Astrocyte of the cerebellum (primary cell): ENCODE measurements at regions not wholly inside any gene's neighbourhood (a gene's known extent, or its start where the extent isn't known, plus 50 kb on each side); places are given as distances from the start of the nearest gene placed in this dataset.

ENCODE experiments used
- DNase-seq: peaks from one replicate; pipeline ENCODE4 v3.0.0-alpha.2; 2011; ENCODE audit warnings: low read depth
- H3K4me3 ChIP-seq: 2 replicates; pipeline ENCODE4 v1.5.1; 2011; ENCODE audit warnings: mild to moderate bottlenecking, low read depth, low read length, moderate library complexity
- in situ Hi-C: cut with HindIII; loops from 2 replicates; pipeline ENCODE4 v1.10.0; 2017; ENCODE audit warnings: low sequenced_read_pairs
- TF ChIP-seq, protein P1 (sequence below): IDR thresholded peaks from 2 replicates; pipeline ENCODE4 v1.5.1; 2012; ENCODE audit warnings: low read length, low read depth, moderate library complexity, mild to moderate bottlenecking; ENCODE audit errors: missing control alignments

DNA sequence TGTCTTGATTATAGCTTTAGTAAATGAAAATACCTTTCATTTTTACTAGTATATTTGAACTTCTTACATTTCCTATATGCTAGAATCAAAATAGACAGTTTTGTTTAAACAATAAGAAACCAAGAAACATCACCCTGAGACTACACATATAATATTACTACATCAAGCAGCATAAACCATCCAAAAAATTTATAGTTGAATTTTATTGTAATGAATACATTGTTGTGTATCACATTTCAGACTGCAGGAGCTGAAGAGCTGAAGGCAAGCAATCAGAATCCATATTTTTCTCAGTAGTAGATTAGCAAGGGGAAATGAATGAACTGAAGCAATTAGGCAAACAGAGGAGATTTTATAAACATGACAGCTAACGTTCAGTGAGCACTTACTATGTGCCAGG, 379.2 kb downstream of the BTG1 start:
- no peak overlapping the region for H3K4me3 ChIP-seq
- DNase-seq, result no peak
- in situ Hi-C loops, result no loop called here
- TF ChIP-seq, protein P1, sequence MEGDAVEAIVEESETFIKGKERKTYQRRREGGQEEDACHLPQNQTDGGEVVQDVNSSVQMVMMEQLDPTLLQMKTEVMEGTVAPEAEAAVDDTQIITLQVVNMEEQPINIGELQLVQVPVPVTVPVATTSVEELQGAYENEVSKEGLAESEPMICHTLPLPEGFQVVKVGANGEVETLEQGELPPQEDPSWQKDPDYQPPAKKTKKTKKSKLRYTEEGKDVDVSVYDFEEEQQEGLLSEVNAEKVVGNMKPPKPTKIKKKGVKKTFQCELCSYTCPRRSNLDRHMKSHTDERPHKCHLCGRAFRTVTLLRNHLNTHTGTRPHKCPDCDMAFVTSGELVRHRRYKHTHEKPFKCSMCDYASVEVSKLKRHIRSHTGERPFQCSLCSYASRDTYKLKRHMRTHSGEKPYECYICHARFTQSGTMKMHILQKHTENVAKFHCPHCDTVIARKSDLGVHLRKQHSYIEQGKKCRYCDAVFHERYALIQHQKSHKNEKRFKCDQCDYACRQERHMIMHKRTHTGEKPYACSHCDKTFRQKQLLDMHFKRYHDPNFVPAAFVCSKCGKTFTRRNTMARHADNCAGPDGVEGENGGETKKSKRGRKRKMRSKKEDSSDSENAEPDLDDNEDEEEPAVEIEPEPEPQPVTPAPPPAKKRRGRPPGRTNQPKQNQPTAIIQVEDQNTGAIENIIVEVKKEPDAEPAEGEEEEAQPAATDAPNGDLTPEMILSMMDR, result no peak

- no peak overlapping the region for H3K4me3 ChIP-seq
- TF ChIP-seq, protein P1, result no peak
- in situ Hi-C loops, result no loop called here
- DNase-seq, result no peak
These were observed 381.8 kb downstream of the BTG1 start for GRCh38 chr12:91763654-91764370.

DNA sequence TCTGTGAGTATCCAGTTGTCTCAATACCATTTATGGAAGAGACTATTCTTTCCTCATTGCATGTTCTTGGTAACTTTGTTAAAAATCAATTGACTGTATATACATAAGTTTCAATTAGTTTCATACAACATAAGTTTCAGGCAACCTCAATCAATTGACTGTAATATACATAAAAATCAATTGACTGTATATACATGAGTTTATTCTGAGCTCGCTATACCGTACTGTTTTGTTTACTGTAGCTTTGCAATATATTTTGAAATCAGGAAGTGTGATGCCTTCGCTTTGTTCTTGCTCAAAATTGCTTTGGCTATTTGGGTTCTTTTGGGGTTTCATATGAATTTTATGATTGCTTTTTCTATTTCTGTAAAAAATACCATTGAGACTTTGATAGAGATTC, 392.0 kb downstream of the BTG1 start:
- TF ChIP-seq, protein P1, result no peak
- DNase-seq, result no peak
- no peak overlapping the region for H3K4me3 ChIP-seq
- in situ Hi-C loops, result no loop called here

DNA sequence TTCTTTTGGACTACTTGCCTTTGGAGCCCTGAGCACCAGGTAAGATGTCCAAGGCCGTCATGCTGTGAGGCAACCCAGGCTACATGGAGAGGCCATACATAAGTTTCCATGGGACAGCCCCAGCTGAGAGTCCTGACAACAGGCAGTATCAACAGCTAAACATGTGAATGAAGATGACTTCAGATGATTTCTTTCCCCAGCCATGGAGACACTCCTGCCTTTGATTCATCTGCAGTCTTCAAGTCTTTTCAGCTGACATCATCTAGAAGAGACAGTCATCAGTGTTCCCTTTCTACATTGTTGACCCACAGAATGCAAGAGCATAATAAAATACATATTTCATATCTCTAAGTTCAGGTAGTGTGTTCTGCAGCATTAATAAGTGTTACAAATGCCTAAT, 398.7 kb downstream of the BTG1 start:
- in situ Hi-C loops, result no loop called here
- TF ChIP-seq, protein P1, result no peak
- no peak overlapping the region for H3K4me3 ChIP-seq
- no peak for DNase-seq

DNA sequence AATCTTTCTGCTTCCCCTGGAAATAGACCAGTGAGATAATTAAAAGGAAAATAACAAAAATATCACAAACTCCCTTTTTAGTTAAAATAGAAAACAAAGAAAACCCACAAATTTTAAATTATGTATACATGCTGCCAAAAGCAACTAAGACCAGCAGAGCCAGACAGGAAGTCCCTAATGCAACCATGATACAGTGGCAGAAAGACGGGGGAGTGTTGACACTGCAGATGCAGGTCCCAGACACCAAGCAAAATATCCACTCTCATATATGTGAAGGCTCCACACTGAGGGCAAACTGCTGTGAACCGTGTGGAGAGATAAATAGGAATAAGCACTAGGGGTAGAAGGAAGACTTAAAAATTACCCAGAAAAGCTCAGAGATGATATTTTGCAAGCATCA, 401.0 kb downstream of the BTG1 start:
- DNase-seq, result no peak
- in situ Hi-C loops, result no loop called here
- TF ChIP-seq, protein P1, result no peak
- H3K4me3 ChIP-seq, result no peak overlapping the region

GRCh38 chr12:91743704-91744321, 401.8 kb downstream of the BTG1 start:
- TF ChIP-seq, protein P1, result no peak
- no peak for DNase-seq
- H3K4me3 ChIP-seq, result no peak overlapping the region
- in situ Hi-C loops, result no loop called here
